Common myeloid progenitor, CD34-positive (primary cell): ENCODE measurements at regions not wholly inside any gene's neighbourhood (a gene's known extent, or its start where the extent isn't known, plus 50 kb on each side); places are given as distances from the start of the nearest gene placed in this dataset.
"Not testable (repeated sequence)": the region's sequence is repeated elsewhere in the genome, so short reads cannot be mapped to it uniquely, and the experiment has no call there.

ENCODE experiments used
- CTCF ChIA-PET: fragments of 350-600 bp; sonication (Branson Sonifier 250); formaldehyde crosslinking; loops from one replicate; lab custom pipeline; 2021; ENCODE audit warnings: antibody characterized with exemption; lab: Charles Lee
- POLR2A ChIA-PET: fragments of 350-600 bp; sonication (Branson Sonifier 250); formaldehyde crosslinking; loops from one replicate; lab custom pipeline; 2021; ENCODE audit warnings: antibody characterized with exemption; lab: Charles Lee
- DNase-seq, 3 donors: peaks; one replicate each; pipeline versions ENCODE4 v3.0.0 to v3.0.0-alpha.2; 2013
- H3K27ac ChIP-seq, 2 experiments: 1 replicate in 1 of 2; 2 replicates in 1 of 2; pipeline ENCODE4 v1.7.0; 2013; ENCODE audit warnings: inconsistent platforms in 2 of 2, low read length in 2 of 2, mild to moderate bottlenecking in 2 of 2, low read depth in 1 of 2, moderate library complexity in 1 of 2; ENCODE audit not compliant: severe bottlenecking in 2 of 2, insufficient read depth in 1 of 2, poor library complexity in 1 of 2
- H3K27me3 ChIP-seq, 5 experiments: replicated peaks in 2 of 5; 1 replicate in 3 of 5; 2 replicates in 2 of 5; pipeline versions ENCODE4 v1.6.1 to v1.7.0; 2013; ENCODE audit warnings: low read length in 4 of 5, mild to moderate bottlenecking in 2 of 5, moderate library complexity in 2 of 5, inconsistent platforms in 1 of 5; ENCODE audit not compliant: insufficient read depth in 5 of 5, control insufficient read depth in 4 of 5
- H3K36me3 ChIP-seq, 4 experiments: 1 replicate in 2 of 4; 2 replicates in 2 of 4; pipeline versions ENCODE4 v1.6.1 to v1.7.0; 2013; ENCODE audit warnings: low read length in 3 of 4, control low read depth in 1 of 4, mild to moderate bottlenecking in 1 of 4; ENCODE audit not compliant: control insufficient read depth in 4 of 4, insufficient read depth in 4 of 4
- H3K4me1 ChIP-seq, 4 experiments: 1 replicate in 3 of 4; 2 replicates in 1 of 4; pipeline versions ENCODE4 v1.6.1 to v1.7.1; 2013; ENCODE audit warnings: low read length in 3 of 4, mild to moderate bottlenecking in 3 of 4, control low read depth in 1 of 4, inconsistent platforms in 1 of 4, moderate library complexity in 1 of 4; ENCODE audit not compliant: control insufficient read depth in 4 of 4, insufficient read depth in 4 of 4; ENCODE audit errors: control extremely low read depth in 1 of 4
- H3K4me3 ChIP-seq, 7 experiments: 1 replicate in 4 of 7; 2 replicates in 3 of 7; pipeline versions ENCODE4 v1.5.1 to v1.7.0; 2013; ENCODE audit warnings: mild to moderate bottlenecking in 7 of 7, low read length in 6 of 7, moderate library complexity in 6 of 7, inconsistent platforms in 2 of 7, low read depth in 2 of 7, control low read depth in 1 of 7; ENCODE audit not compliant: insufficient read depth in 4 of 7, control insufficient read depth in 1 of 7; ENCODE audit errors: extremely low read depth in 1 of 7
- H3K9me3 ChIP-seq, 5 experiments: 1 replicate in 4 of 5; 2 replicates in 1 of 5; pipeline versions ENCODE4 v1.6.1 to v1.7.1; 2013; ENCODE audit warnings: low read length in 4 of 5, mild to moderate bottlenecking in 2 of 5, inconsistent platforms in 1 of 5, low read depth in 1 of 5, moderate library complexity in 1 of 5; ENCODE audit not compliant: control insufficient read depth in 4 of 5, insufficient read depth in 2 of 5; ENCODE audit errors: control extremely low read depth in 1 of 5
- WGBS: methylation state at CpG from one replicate; pipeline ENCODE4 v1.1.5; 2013; ENCODE audit not compliant: insufficient coverage; 5-methylcytosine and 5-hydroxymethylcytosine counted together

DNA sequence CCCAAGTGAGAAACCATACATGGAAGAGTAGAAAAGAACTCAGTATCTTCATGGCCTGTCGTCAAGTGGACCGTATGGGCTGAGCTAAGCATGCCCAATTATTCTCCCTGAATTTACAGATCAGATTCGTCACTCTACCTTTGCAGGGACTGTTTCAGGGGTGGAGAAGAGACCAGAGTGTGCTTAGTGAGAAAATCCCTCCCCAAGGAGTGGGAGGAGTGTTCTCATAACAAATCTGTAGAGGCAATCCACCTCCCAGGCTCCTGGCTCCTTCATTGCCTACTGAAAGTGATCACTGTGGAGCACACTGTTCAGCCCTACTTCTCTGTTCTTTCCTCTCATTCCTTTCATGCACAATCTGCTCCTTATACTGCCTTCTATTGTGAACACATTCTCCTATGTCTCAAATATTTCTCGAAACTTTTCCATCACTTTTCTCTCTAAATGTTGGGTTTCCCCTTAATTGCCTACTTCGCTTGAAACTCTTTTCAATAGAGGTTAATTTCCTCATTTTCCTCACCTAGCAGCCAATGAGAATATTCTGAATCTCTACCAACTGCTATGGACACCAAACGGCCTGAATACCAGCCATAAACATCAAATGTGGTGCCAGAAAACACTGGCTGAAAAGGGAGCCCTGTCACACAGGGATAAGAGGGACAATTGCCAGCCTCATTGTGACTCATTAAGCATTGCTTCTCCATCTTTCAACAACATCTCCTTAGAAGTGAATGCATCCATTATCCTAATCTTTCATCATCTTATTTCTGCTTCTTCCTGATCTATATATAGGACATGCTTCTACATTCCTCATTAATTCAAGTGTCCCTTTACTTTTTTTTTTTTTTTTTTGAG lies 398.3 kb downstream of the UTRN start:
- Histone ChIP-seq H3K27ac (no peak overlapping the region), H3K36me3 (peaks cover 18 to 52% (median 24%) of the 10 kb centered on the region in 4 experiments), H3K4me3 (no peak overlapping the region), H3K4me1 (peaks cover 0 to 10% (median 6%) of the 10 kb centered on the region in 4 experiments), H3K27me3 (no peaks in the 10 kb centered on the region), H3K9me3 (peaks cover 6 to 31% (median 7%) of the 10 kb centered on the region in 5 experiments)
- CTCF ChIA-PET: no interaction called here
- POLR2A ChIA-PET: no interaction called here
- WGBS: 100% methylated on average over 5 of the region's 6 CpGs
- DNase-seq: no peak

DNA sequence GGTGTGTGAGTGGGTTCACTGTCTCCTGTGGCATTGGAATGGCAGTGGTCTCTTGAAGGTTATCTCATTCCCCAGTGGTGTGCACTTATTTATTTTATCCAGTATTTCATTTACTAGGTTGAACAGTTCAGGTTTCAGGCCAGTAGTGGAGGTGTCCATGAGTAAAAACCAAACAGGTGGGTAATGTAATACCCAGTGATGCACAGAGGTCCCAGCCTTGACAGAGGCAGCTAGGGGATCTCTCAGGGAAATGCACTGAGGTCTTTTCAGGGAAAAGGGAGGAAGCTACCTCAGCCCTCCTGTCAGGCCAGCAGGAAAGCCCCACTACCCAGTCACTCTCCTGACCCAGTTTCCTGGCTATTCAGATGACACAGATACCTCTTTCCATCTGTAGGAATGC lies 403.6 kb downstream of the UTRN start:
- H3K36me3 ChIP-seq: peaks cover 7 to 59% (median 13%) of the 10 kb centered on the region in 4 experiments
- CTCF ChIA-PET: interaction anchor here (0.8 kb wide), 1 partner anchor 29 kb away, joined by 3 read pairs; no protein-coding TSS in a partner anchor

DNA sequence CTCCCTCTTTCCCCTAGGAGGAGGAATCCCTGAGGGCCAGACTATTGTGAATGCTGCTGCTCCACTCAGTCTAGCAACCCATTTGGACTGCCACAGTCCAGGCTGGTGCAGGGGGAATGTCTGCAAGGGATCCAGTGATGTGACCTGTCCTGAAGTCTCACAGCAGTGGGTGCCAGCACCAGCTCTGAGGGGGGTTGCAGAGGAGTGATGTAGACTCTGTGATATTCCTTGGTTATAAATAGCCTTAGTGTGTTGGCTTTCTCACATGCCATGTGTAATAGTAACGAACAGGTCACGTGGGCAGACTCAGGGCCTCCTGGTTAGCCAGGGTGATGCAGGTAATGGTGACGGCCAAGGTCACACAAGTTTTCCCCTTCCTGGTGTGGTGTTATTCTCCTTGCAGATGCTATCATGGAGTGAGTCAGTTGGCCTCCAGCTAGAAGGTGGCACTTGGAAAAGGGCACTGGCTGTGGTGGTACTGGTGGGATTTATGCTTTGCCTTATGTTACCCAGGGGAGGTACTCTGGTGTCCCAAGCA lies 404.4 kb downstream of the UTRN start:
- H3K27ac ChIP-seq: no peak overlapping the region
- CTCF ChIA-PET: interaction anchor here (1.1 kb wide), 1 partner anchor 85 kb away, joined by 3 read pairs; no protein-coding TSS in a partner anchor
- no peak for DNase-seq
- H3K4me3 ChIP-seq: no peak overlapping the region
- no peaks in the 10 kb centered on the region for H3K4me1 ChIP-seq
- POLR2A ChIA-PET: no interaction called here
- peaks cover 6 to 42% (median 9%) of the 10 kb centered on the region in 5 experiments for H3K9me3 ChIP-seq
- WGBS: 88% methylated on average over 3 of the region's 3 CpGs
- peaks cover 6 to 52% (median 11%) of the 10 kb centered on the region in 4 experiments for H3K36me3 ChIP-seq
- no peaks in the 10 kb centered on the region for H3K27me3 ChIP-seq

More for the DNA sequence above, 403.6 kb downstream of the UTRN start:
- Histone ChIP-seq H3K9me3 (peaks cover 6 to 41% (median 9%) of the 10 kb centered on the region in 5 experiments), H3K4me3 (no peak overlapping the region), H3K27ac (no peak overlapping the region), H3K27me3 (no peaks in the 10 kb centered on the region), H3K4me1 (no peaks in the 10 kb centered on the region)
- DNase-seq: no peak
- POLR2A ChIA-PET: no interaction called here

DNA sequence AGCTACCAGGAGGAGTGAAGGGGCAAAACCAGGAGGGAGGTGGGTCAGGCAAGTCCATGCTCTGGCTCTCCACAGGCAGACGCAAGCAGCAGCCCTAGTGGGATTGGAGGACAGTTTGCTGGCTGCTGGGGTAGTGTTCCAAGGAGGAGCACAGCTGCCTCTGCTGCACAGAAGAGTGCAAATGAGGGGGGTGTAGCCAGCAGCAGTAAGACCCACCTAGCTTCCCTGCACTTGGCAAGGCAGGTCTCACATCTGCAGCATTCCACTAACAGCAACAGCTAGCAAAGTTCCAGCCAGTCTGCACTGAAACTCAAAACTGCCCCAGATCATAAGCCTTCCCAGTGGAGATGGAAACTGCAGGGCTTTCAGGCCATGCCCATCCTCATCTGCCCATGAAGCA lies 405.0 kb downstream of the UTRN start:
- peaks cover 5 to 39% (median 9%) of the 10 kb centered on the region in 5 experiments for H3K9me3 ChIP-seq
- peaks cover 5 to 47% (median 10%) of the 10 kb centered on the region in 4 experiments for H3K36me3 ChIP-seq
- CTCF ChIA-PET: interaction anchor here (0.6 to 1.1 kb wide), 4 partner anchors 25 to 139 kb away, joined by 3 to 4 read pairs (median 4); no protein-coding TSS in a partner anchor
- H3K27ac ChIP-seq: no peak overlapping the region
- no peaks in the 10 kb centered on the region for H3K27me3 ChIP-seq
- no peak overlapping the region for H3K4me3 ChIP-seq
- 100% methylated on average over 1 of the region's 1 CpG for WGBS
- POLR2A ChIA-PET: no interaction called here
- no peak for DNase-seq
- H3K4me1 ChIP-seq: no peaks in the 10 kb centered on the region

DNA sequence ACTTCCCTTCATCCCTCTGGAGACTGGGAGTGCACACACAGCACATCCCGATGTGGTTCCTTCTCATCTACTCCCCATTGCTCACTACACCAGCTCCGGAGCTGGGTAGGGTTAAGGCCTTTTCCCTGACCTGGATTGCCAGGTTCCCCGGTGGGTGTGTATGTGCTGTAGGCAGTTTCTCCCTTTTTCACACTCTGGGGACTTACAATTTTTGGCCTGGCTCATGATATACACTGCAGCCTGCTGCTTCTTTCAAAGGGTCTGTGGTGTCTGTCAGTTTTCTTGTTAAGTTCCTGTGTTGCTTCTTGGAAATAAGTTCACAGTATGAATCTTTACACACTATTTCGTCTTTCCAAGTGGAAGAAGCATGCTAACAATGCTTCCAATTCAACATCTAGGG lies 405.5 kb downstream of the UTRN start:
- Histone ChIP-seq H3K4me3 (no peak overlapping the region), H3K27ac (no peak overlapping the region), H3K27me3 (no peaks in the 10 kb centered on the region), H3K4me1 (no peaks in the 10 kb centered on the region), H3K36me3 (peaks cover 4 to 43% (median 8%) of the 10 kb centered on the region in 4 experiments), H3K9me3 (peaks cover 4 to 36% (median 9%) of the 10 kb centered on the region in 5 experiments)
- ChIA-PET POLR2A (no interaction called here), CTCF (interaction anchor here (0.6 to 1.1 kb wide), 3 partner anchors 24 to 140 kb away, joined by 3 to 4 read pairs (median 4); no protein-coding TSS in a partner anchor)
- WGBS: no CpG with 5 or more reads among the region's 4 CpGs
- DNase-seq: no peak

DNA sequence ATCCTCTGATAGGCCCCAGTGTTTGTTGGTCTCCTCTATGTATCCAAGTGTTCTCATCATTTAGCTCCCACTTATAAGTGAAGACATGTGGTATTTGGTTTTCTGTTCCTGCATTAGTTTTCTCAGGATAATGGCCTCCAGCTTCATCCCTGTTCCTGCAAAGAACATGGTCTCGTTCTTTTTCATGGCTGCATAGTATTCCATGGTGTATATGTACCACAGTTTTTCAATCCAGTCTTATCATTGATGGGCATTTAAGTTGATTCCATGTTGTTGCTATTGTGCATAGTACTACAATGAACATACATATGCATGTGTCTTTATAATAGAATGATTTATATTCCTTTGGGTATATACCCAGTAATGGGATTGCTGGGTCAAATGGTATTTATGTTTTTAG lies 406.9 kb downstream of the UTRN start:
- H3K4me1 ChIP-seq, H3K27me3 ChIP-seq, POLR2A ChIA-PET, H3K27ac ChIP-seq, CTCF ChIA-PET, H3K4me3 ChIP-seq: not testable (repeated sequence)
- no CpG with 5 or more reads among the region's 1 CpG for WGBS
- peak in 1 of 3 donors; percentile 11 for DNase-seq
- Histone ChIP-seq H3K36me3 (peaks cover 4 to 35% (median 6%) of the 10 kb centered on the region in 4 experiments), H3K9me3 (peaks cover under 1 to 23% (median 4%) of the 10 kb centered on the region in 5 experiments)
